K562 (cell line): ENCODE measurements at regions not wholly inside any gene's neighbourhood (a gene's known extent, or its start where the extent isn't known, plus 50 kb on each side); places are given as distances from the start of the nearest gene placed in this dataset.

Experiments
- ATF4 ChIP-seq: fragments of 450-650 bp; formaldehyde crosslinking; IDR thresholded peaks from 2 replicates; pipeline ENCODE4 v1.4.0; 2022; ENCODE audit warnings: mild to moderate bottlenecking, moderate library complexity
- CBFB ChIP-seq: sonication (generic); formaldehyde crosslinking; IDR thresholded peaks from 2 replicates; pipeline ENCODE4 v1.4.0; 2020; ENCODE audit warnings: mild to moderate bottlenecking, missing genetic modification reagents
- ELK1 ChIP-seq: sonication (generic); formaldehyde crosslinking; IDR thresholded peaks from 2 replicates; pipeline ENCODE4 v1.8.1; 2022; ENCODE audit warnings: missing genetic modification reagents
- HIVEP1 ChIP-seq: fragments of 250-450 bp; sonication (Bioruptor Pico); IDR thresholded peaks from 2 replicates; pipeline ENCODE4 v1.4.0; 2020; ENCODE audit warnings: mild to moderate bottlenecking
- KDM1A ChIP-seq, 2 experiments: fragments of 450-650 bp; IDR thresholded peaks; 2 replicates each; pipeline ENCODE4 v1.6.1; 2016; ENCODE audit warnings: mild to moderate bottlenecking in 2 of 2
- NRF1 ChIP-seq, 2 experiments: fragments of 450-650 bp; IDR thresholded peaks in 1 of 2; conservative IDR thresholded peaks in 1 of 2; 2 replicates each; pipeline ENCODE4 v1.6.1; 2014; ENCODE audit warnings: mild to moderate bottlenecking in 2 of 2
- POLR3G ChIP-seq: IDR thresholded peaks from 2 replicates; pipeline ENCODE4 v1.6.1; 2011; ENCODE audit not compliant: insufficient read length, insufficient replicate concordance; ENCODE audit errors: extremely low read depth
- SNAPC5 ChIP-seq: fragments of 250-450 bp; sonication (Bioruptor Pico); IDR thresholded peaks from 2 replicates; pipeline ENCODE4 v1.8.0; 2021; ENCODE audit warnings: moderate library complexity, mild to moderate bottlenecking, inconsistent platforms
- TAF1 ChIP-seq: IDR thresholded peaks from 2 replicates; pipeline ENCODE4 v1.6.1; 2011; ENCODE audit warnings: mild to moderate bottlenecking, low read length, moderate library complexity; ENCODE audit not compliant: insufficient read depth, control insufficient read depth, severe bottlenecking; ENCODE audit errors: extremely low read depth
- YY1 ChIP-seq, 3 experiments: IDR thresholded peaks; 2 replicates each; pipeline ENCODE4 v1.6.1; 2011; ENCODE audit warnings: low read length in 2 of 3, mild to moderate bottlenecking in 2 of 3, moderate library complexity in 2 of 3, borderline replicate concordance in 1 of 3, control low read depth in 1 of 3, low read depth in 1 of 3; ENCODE audit not compliant: insufficient read depth in 3 of 3, insufficient replicate concordance in 2 of 3, control insufficient read depth in 1 of 3, insufficient read length in 1 of 3; ENCODE audit errors: extremely low read depth in 1 of 3
- ZNF592 ChIP-seq: fragments of 450-650 bp; IDR thresholded peaks from 2 replicates; pipeline ENCODE4 v1.6.1; 2017; ENCODE audit warnings: antibody characterized with exemption, mild to moderate bottlenecking
- TF ChIP-seq, protein P1 (sequence below), 3 experiments: IDR thresholded peaks in 2 of 3; conservative IDR thresholded peaks in 1 of 3; 2 replicates each; pipeline ENCODE4 v1.5.1; 2011 to 2012; ENCODE audit warnings: low read length in 3 of 3, mild to moderate bottlenecking in 3 of 3, control low read depth in 2 of 3, improper control_type of control experiment in 1 of 3, inconsistent platforms in 1 of 3, low read depth in 1 of 3, mixed read lengths in 1 of 3, moderate library complexity in 1 of 3; ENCODE audit not compliant: insufficient read depth in 2 of 3

- TF ChIP-seq YY1 (IDR thresholded peaks at IDR 0.05; ENCODE audit: borderline replicate concordance in 1 of 3, control insufficient read depth in 1 of 3, extremely low read depth in 1 of 3, insufficient read depth in 3 of 3, insufficient read length in 1 of 3, insufficient replicate concordance in 2 of 3, low read depth in 1 of 3, low read length in 2 of 3) (no peak), HIVEP1 (CRISPR knock-in tag) (no peak), ZNF592 (no peak), KDM1A (IDR thresholded peaks at IDR 0.05) (no peak), ATF4 (CRISPR knock-in tag) (no peak), TAF1 (no peak), CBFB (CRISPR knock-in tag) (no peak), POLR3G (no peak), SNAPC5 (no peak), ELK1 (no peak), NRF1 (conservative IDR thresholded peaks at IDR 0.05 in 1 of 2, IDR thresholded peaks at IDR 0.05 in 1 of 2) (no peak)
- TF ChIP-seq, protein P1, sequence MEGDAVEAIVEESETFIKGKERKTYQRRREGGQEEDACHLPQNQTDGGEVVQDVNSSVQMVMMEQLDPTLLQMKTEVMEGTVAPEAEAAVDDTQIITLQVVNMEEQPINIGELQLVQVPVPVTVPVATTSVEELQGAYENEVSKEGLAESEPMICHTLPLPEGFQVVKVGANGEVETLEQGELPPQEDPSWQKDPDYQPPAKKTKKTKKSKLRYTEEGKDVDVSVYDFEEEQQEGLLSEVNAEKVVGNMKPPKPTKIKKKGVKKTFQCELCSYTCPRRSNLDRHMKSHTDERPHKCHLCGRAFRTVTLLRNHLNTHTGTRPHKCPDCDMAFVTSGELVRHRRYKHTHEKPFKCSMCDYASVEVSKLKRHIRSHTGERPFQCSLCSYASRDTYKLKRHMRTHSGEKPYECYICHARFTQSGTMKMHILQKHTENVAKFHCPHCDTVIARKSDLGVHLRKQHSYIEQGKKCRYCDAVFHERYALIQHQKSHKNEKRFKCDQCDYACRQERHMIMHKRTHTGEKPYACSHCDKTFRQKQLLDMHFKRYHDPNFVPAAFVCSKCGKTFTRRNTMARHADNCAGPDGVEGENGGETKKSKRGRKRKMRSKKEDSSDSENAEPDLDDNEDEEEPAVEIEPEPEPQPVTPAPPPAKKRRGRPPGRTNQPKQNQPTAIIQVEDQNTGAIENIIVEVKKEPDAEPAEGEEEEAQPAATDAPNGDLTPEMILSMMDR (IDR thresholded peaks at IDR 0.05 in 2 of 3, conservative IDR thresholded peaks at IDR 0.05 in 1 of 3; ENCODE audit: insufficient read depth in 2 of 3, low read depth in 1 of 3, low read length in 3 of 3): no peak
Observed at GRCh38 chr3:34394978-34395748, 596.7 kb downstream of the PDCD6IP start.
